HCT116 (cell line): ENCODE measurements at regions not wholly inside any gene's neighbourhood (a gene's known extent, or its start where the extent isn't known, plus 50 kb on each side); places are given as distances from the start of the nearest gene placed in this dataset.

Experiments
- CEBPB ChIP-seq: IDR thresholded peaks from 2 replicates; pipeline ENCODE4 v1.6.1; 2012; ENCODE audit warnings: low read depth
- ELF1 ChIP-seq: IDR thresholded peaks from 2 replicates; pipeline ENCODE4 v1.6.1; 2012; ENCODE audit warnings: low read depth, borderline replicate concordance
- EZH2phosphoT487 ChIP-seq: fragments of 200-600 bp; IDR thresholded peaks from 2 replicates; pipeline ENCODE4 v1.6.1; 2018; ENCODE audit warnings: antibody characterized with exemption, borderline replicate concordance
- JUND ChIP-seq: IDR thresholded peaks from 2 replicates; pipeline ENCODE4 v1.6.1; 2012
- POLR2A ChIP-seq: IDR thresholded peaks from 2 replicates; pipeline ENCODE4 v1.7.0; 2011; ENCODE audit warnings: borderline replicate concordance; ENCODE audit not compliant: insufficient read depth, insufficient read length; ENCODE audit errors: extremely low read depth
- POLR2AphosphoS5 ChIP-seq: IDR thresholded peaks from 2 replicates; pipeline ENCODE4 v1.6.1; 2011; ENCODE audit warnings: mild to moderate bottlenecking, low read depth, low read length, moderate library complexity
- RAD21 ChIP-seq: IDR thresholded peaks from 2 replicates; pipeline ENCODE4 v1.6.1; 2012; ENCODE audit warnings: low read depth, mild to moderate bottlenecking
- YY1 ChIP-seq: IDR thresholded peaks from 2 replicates; pipeline ENCODE4 v1.6.1; 2011; ENCODE audit warnings: low read length, low read depth, moderate library complexity, mild to moderate bottlenecking; ENCODE audit not compliant: insufficient replicate concordance; ENCODE audit errors: extremely low read depth
- TF ChIP-seq, protein P1 (sequence below), 3 experiments: fragments of 200-600 bp in 1 of 3; sonication (generic) in 1 of 3; IDR thresholded peaks in 2 of 3; conservative IDR thresholded peaks in 1 of 3; 2 replicates each; pipeline ENCODE4 v1.5.1; 2012 to 2017; ENCODE audit warnings: low read depth in 2 of 3, low read length in 2 of 3, antibody characterized with exemption in 1 of 3, borderline replicate concordance in 1 of 3, control low read depth in 1 of 3, mild to moderate bottlenecking in 1 of 3, mixed read lengths in 1 of 3, mixed run types in 1 of 3, moderate library complexity in 1 of 3; ENCODE audit not compliant: insufficient read depth in 1 of 3
- TF ChIP-seq, protein P2 (sequence below): IDR thresholded peaks from 2 replicates; pipeline ENCODE4 v1.6.1; 2012; ENCODE audit warnings: low read depth
- TF ChIP-seq, protein P3 (sequence below): IDR thresholded peaks from 2 replicates; pipeline ENCODE4 v1.6.1; 2011; ENCODE audit warnings: mild to moderate bottlenecking, low read length, moderate library complexity; ENCODE audit not compliant: insufficient replicate concordance; ENCODE audit errors: extremely low read depth

DNA sequence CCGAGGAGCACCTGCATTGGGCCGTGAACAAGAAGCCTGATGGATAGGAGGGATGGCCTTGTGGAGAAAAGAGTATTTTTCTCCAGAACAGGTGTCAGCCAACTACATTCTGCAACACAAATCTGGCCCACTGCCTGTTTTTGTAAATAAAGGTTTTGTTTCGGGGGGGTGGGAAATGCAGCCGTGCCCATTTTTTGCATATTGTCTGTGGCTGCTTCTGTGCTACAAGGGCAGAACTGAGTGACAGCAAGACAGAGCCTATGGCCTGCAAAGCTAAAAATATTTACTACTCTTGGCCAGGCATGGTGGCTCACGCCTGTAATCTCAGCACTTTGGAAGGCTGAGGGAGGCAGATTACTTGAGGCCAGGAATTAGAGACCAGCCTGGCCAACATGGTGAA lies 95.9 kb upstream of the AKAP13 start:
- TF ChIP-seq ELF1: no peak
- no peak for TF ChIP-seq POLR2AphosphoS5
- no peak for TF ChIP-seq RAD21
- TF ChIP-seq, protein P1, sequence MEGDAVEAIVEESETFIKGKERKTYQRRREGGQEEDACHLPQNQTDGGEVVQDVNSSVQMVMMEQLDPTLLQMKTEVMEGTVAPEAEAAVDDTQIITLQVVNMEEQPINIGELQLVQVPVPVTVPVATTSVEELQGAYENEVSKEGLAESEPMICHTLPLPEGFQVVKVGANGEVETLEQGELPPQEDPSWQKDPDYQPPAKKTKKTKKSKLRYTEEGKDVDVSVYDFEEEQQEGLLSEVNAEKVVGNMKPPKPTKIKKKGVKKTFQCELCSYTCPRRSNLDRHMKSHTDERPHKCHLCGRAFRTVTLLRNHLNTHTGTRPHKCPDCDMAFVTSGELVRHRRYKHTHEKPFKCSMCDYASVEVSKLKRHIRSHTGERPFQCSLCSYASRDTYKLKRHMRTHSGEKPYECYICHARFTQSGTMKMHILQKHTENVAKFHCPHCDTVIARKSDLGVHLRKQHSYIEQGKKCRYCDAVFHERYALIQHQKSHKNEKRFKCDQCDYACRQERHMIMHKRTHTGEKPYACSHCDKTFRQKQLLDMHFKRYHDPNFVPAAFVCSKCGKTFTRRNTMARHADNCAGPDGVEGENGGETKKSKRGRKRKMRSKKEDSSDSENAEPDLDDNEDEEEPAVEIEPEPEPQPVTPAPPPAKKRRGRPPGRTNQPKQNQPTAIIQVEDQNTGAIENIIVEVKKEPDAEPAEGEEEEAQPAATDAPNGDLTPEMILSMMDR (IDR thresholded peaks at IDR 0.05 in 2 of 3, conservative IDR thresholded peaks at IDR 0.05 in 1 of 3; ENCODE audit: borderline replicate concordance in 1 of 3, insufficient read depth in 1 of 3, low read depth in 2 of 3, low read length in 2 of 3): no peak
- TF ChIP-seq EZH2phosphoT487: no peak
- TF ChIP-seq CEBPB: no peak
- TF ChIP-seq POLR2A: no peak
- TF ChIP-seq JUND: no peak
- TF ChIP-seq, protein P2, sequence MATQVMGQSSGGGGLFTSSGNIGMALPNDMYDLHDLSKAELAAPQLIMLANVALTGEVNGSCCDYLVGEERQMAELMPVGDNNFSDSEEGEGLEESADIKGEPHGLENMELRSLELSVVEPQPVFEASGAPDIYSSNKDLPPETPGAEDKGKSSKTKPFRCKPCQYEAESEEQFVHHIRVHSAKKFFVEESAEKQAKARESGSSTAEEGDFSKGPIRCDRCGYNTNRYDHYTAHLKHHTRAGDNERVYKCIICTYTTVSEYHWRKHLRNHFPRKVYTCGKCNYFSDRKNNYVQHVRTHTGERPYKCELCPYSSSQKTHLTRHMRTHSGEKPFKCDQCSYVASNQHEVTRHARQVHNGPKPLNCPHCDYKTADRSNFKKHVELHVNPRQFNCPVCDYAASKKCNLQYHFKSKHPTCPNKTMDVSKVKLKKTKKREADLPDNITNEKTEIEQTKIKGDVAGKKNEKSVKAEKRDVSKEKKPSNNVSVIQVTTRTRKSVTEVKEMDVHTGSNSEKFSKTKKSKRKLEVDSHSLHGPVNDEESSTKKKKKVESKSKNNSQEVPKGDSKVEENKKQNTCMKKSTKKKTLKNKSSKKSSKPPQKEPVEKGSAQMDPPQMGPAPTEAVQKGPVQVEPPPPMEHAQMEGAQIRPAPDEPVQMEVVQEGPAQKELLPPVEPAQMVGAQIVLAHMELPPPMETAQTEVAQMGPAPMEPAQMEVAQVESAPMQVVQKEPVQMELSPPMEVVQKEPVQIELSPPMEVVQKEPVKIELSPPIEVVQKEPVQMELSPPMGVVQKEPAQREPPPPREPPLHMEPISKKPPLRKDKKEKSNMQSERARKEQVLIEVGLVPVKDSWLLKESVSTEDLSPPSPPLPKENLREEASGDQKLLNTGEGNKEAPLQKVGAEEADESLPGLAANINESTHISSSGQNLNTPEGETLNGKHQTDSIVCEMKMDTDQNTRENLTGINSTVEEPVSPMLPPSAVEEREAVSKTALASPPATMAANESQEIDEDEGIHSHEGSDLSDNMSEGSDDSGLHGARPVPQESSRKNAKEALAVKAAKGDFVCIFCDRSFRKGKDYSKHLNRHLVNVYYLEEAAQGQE: no peak
- TF ChIP-seq, protein P3, sequence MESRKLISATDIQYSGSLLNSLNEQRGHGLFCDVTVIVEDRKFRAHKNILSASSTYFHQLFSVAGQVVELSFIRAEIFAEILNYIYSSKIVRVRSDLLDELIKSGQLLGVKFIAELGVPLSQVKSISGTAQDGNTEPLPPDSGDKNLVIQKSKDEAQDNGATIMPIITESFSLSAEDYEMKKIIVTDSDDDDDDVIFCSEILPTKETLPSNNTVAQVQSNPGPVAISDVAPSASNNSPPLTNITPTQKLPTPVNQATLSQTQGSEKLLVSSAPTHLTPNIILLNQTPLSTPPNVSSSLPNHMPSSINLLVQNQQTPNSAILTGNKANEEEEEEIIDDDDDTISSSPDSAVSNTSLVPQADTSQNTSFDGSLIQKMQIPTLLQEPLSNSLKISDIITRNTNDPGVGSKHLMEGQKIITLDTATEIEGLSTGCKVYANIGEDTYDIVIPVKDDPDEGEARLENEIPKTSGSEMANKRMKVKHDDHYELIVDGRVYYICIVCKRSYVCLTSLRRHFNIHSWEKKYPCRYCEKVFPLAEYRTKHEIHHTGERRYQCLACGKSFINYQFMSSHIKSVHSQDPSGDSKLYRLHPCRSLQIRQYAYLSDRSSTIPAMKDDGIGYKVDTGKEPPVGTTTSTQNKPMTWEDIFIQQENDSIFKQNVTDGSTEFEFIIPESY: no peak
- TF ChIP-seq YY1: no peak
